ENCODE measurements at regions not wholly inside any gene's neighbourhood (a gene's known extent, or its start where the extent isn't known, plus 50 kb on each side); places are given as distances from the start of the nearest gene placed in this dataset.

DNA sequence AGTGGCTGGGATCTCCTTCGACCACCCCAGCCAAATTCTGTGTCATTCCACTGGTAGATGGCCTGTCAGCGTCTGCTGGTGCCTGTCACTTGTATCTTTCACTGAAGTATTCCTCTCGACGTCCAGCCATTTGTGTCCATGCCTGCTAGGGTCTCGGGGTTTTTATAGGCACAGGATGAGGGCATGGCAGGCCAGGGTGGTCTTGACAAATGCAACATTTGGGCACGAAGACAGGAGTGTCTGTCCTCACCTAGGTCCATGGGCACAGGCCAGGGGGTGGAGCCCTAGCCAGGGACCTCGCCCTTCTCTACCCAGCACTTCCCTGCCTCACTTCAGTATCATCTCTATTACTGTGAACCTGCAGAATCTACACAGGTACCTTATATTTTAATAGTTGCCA is 2223.9 kb upstream of the ACO1 start:
- CTCF ChIA-PET = no interaction called here
- no peak for DNase-seq
- H3K9me3 Mint-ChIP-seq = no peaks in the 10 kb centered on the region

GRCh38 chr9:30172206-30172605 is 2212.2 kb upstream of the ACO1 start:
- no peak for DNase-seq
- no peak overlapping the region for H3K27ac Mint-ChIP-seq
- ChIA-PET CTCF (no interaction called here), POLR2A (no interaction called here)
- peaks cover 2% of the 10 kb centered on the region for H3K9me3 Mint-ChIP-seq
- H3K4me3 Mint-ChIP-seq = no peak overlapping the region
- no peaks in the 10 kb centered on the region for H3K27me3 Mint-ChIP-seq
- no peaks in the 10 kb centered on the region for H3K4me1 Mint-ChIP-seq
- no peaks in the 10 kb centered on the region for H3K36me3 Mint-ChIP-seq (ENCODE audit: low read depth)

More for the DNA sequence above, 2223.9 kb upstream of the ACO1 start:
- Mint-ChIP-seq H3K36me3 (ENCODE audit: low read depth) (no peaks in the 10 kb centered on the region), H3K27ac (no peak overlapping the region), H3K27me3 (no peaks in the 10 kb centered on the region), H3K4me1 (no peaks in the 10 kb centered on the region), H3K4me3 (no peak overlapping the region)
- POLR2A ChIA-PET = no interaction called here

- Mint-ChIP-seq H3K4me3 (no peak overlapping the region), H3K27me3 (no peaks in the 10 kb centered on the region), H3K4me1 (no peaks in the 10 kb centered on the region), H3K9me3 (peaks cover 3% of the 10 kb centered on the region), H3K36me3 (ENCODE audit: low read depth) (no peaks in the 10 kb centered on the region), H3K27ac (no peak overlapping the region)
- POLR2A ChIA-PET = no interaction called here
- DNase-seq = no peak
- CTCF ChIA-PET = no interaction called here
These were observed 2205.8 kb upstream of the ACO1 start for GRCh38 chr9:30178610-30179009.

DNA sequence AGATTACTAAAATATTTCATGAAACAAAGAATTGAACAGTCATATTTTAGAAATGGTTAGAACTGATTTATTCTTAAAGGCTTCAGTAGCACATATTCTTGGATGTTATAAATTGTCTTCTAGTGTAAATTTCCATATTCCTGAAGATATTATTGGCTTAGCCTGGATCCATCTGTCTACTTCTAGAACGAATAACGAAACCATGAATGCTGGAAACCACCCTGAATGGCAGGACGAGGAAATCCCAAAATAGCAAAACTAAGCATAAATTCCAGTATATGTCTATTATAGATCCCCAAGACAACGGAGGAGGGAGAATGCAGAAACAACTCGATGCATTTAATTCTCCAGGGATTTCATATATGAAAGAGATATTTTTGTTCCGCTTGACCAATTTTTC is 2191.0 kb upstream of the ACO1 start:
- no peaks in the 10 kb centered on the region for H3K36me3 Mint-ChIP-seq (ENCODE audit: low read depth)

GRCh38 chr9:30196941-30197340 is 2187.5 kb upstream of the ACO1 start:
- H3K27ac Mint-ChIP-seq = no peak overlapping the region
- no peak for DNase-seq
- H3K4me3 Mint-ChIP-seq = no peak overlapping the region
- H3K9me3 Mint-ChIP-seq = peaks cover 9% of the 10 kb centered on the region
- POLR2A ChIA-PET = no interaction called here
- no peaks in the 10 kb centered on the region for H3K36me3 Mint-ChIP-seq (ENCODE audit: low read depth)
- no peaks in the 10 kb centered on the region for H3K27me3 Mint-ChIP-seq
- CTCF ChIA-PET = no interaction called here
- H3K4me1 Mint-ChIP-seq = no peaks in the 10 kb centered on the region

More for the DNA sequence above, 2191.0 kb upstream of the ACO1 start:
- Mint-ChIP-seq H3K4me1 (no peaks in the 10 kb centered on the region), H3K4me3 (no peak overlapping the region), H3K27ac (no peak overlapping the region), H3K9me3 (peaks cover 6% of the 10 kb centered on the region), H3K27me3 (no peaks in the 10 kb centered on the region)
- no peak for DNase-seq
- ChIA-PET CTCF (no interaction called here), POLR2A (no interaction called here)

DNA sequence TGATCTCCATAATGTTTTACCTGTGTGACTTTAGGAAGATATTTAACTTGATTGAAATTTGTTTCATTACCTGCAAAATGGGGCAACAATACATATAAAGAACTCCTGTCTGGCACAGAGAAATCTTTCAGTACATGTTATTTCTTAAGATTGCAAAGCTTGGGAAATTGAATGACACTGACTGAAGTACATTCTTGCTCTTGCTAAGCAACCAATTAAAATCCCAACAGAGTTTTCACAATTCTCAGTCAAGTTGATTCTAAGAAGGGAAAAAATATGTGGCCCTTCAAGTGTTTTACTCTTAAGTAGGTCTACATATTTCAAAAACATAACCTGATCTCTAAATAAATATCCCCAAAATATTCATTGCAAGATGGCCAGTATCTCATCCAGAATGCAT is 2187.0 kb upstream of the ACO1 start:
- peaks cover 9% of the 10 kb centered on the region for H3K9me3 Mint-ChIP-seq
- ChIA-PET CTCF (no interaction called here), POLR2A (no interaction called here)
- no peak overlapping the region for H3K27ac Mint-ChIP-seq
- no peak for DNase-seq
- H3K36me3 Mint-ChIP-seq (ENCODE audit: low read depth) = no peaks in the 10 kb centered on the region
- no peak overlapping the region for H3K4me3 Mint-ChIP-seq
- no peaks in the 10 kb centered on the region for H3K27me3 Mint-ChIP-seq
- no peaks in the 10 kb centered on the region for H3K4me1 Mint-ChIP-seq

GRCh38 chr9:30197954-30198353 is 2186.5 kb upstream of the ACO1 start:
- Mint-ChIP-seq H3K27me3 (no peaks in the 10 kb centered on the region), H3K4me3 (no peak overlapping the region), H3K9me3 (peaks cover 9% of the 10 kb centered on the region), H3K27ac (no peak overlapping the region), H3K36me3 (ENCODE audit: low read depth) (no peaks in the 10 kb centered on the region), H3K4me1 (no peaks in the 10 kb centered on the region)
- ChIA-PET CTCF (no interaction called here), POLR2A (no interaction called here)
- no peak for DNase-seq

- H3K36me3 Mint-ChIP-seq (ENCODE audit: low read depth) = no peaks in the 10 kb centered on the region
- no peak overlapping the region for H3K4me3 Mint-ChIP-seq
- DNase-seq = no peak
- H3K27ac Mint-ChIP-seq = no peak overlapping the region
- no peaks in the 10 kb centered on the region for H3K27me3 Mint-ChIP-seq
- ChIA-PET CTCF (no interaction called here), POLR2A (no interaction called here)
- H3K4me1 Mint-ChIP-seq = no peaks in the 10 kb centered on the region
- H3K9me3 Mint-ChIP-seq = peaks cover 9% of the 10 kb centered on the region
These were observed 2185.8 kb upstream of the ACO1 start for GRCh38 chr9:30198463-30199309.

DNA sequence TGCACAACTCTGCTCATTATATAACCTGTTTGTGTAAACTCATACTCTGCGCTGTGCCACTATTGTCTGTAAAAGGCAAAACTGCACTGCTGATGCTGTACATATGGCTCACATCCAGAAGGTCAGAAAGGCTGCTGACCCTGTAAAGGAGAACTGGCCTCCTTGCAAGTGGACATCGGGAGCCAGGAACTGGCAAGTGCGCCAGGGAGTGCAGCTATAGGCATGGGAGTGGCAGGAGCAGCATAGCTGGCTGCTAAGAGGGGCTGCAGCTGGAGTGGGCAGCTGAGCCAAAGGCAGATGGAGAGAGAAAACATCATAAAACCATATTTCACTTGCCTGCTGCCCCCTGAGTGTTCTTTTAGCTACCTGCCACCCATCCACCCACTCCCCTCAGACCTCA is 2183.4 kb upstream of the ACO1 start:
- Mint-ChIP-seq H3K27me3 (no peaks in the 10 kb centered on the region), H3K4me3 (no peak overlapping the region), H3K4me1 (no peaks in the 10 kb centered on the region), H3K27ac (no peak overlapping the region), H3K9me3 (peaks cover 9% of the 10 kb centered on the region), H3K36me3 (ENCODE audit: low read depth) (no peaks in the 10 kb centered on the region)
- DNase-seq = no peak
- CTCF ChIA-PET = no interaction called here
- POLR2A ChIA-PET = no interaction called here

DNA sequence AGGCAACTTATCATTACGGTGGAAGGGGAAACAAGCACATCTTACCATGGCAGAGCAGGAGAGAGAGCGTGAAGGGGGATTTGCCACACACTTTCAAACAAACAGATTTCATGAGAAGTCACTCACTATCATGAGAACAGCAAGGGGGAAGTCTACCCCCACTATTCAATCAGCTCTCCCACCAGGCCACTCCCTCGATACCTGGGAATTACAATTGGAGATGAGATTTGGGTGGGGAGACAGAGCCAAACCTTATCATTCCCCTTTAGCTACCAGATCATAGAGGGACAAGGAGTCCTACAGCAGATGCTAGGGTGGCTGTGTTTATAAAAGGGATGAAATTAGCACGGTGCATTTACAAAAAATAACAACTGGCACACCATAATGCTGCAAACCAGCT is 2149.4 kb upstream of the ACO1 start:
- H3K4me1 Mint-ChIP-seq = no peaks in the 10 kb centered on the region
- no peak for DNase-seq
- CTCF ChIA-PET = no interaction called here
- H3K9me3 Mint-ChIP-seq = no peaks in the 10 kb centered on the region
- H3K27me3 Mint-ChIP-seq = no peaks in the 10 kb centered on the region
- POLR2A ChIA-PET = no interaction called here
- no peak overlapping the region for H3K27ac Mint-ChIP-seq
- H3K36me3 Mint-ChIP-seq (ENCODE audit: low read depth) = no peaks in the 10 kb centered on the region
- H3K4me3 Mint-ChIP-seq = no peak overlapping the region

- CTCF ChIA-PET = no interaction called here
- POLR2A ChIA-PET = no interaction called here
- H3K9me3 Mint-ChIP-seq = no peaks in the 10 kb centered on the region
- no peaks in the 10 kb centered on the region for H3K36me3 Mint-ChIP-seq (ENCODE audit: low read depth)
- no peak overlapping the region for H3K4me3 Mint-ChIP-seq
- no peaks in the 10 kb centered on the region for H3K4me1 Mint-ChIP-seq
- DNase-seq = no peak
- no peaks in the 10 kb centered on the region for H3K27me3 Mint-ChIP-seq
- H3K27ac Mint-ChIP-seq = no peak overlapping the region
These were observed 2148.9 kb upstream of the ACO1 start for GRCh38 chr9:30235564-30235963.

DNA sequence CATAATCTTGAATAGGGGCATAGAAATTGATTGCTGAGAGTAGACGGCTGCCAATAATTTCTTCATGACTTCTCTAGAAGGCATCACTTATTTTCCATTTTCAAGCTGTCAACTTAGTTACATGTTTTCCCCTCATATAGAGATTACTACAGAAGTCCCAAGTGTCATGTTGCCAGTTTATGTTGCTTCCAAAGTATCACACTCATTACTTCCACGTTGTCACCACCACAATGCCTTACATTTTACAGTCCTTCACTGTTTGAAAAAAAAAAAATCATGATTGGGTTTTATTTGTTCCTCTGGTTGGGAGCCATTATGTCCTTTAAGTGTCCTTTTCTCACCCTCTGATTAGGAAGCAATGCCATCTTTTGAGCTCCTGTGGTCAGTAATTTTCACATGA is 2144.6 kb upstream of the ACO1 start:
- Mint-ChIP-seq H3K36me3 (ENCODE audit: low read depth) (no peaks in the 10 kb centered on the region), H3K27me3 (no peaks in the 10 kb centered on the region), H3K4me1 (no peaks in the 10 kb centered on the region), H3K4me3 (no peak overlapping the region), H3K9me3 (no peaks in the 10 kb centered on the region), H3K27ac (no peak overlapping the region)
- ChIA-PET POLR2A (no interaction called here), CTCF (no interaction called here)
- DNase-seq = no peak

DNA sequence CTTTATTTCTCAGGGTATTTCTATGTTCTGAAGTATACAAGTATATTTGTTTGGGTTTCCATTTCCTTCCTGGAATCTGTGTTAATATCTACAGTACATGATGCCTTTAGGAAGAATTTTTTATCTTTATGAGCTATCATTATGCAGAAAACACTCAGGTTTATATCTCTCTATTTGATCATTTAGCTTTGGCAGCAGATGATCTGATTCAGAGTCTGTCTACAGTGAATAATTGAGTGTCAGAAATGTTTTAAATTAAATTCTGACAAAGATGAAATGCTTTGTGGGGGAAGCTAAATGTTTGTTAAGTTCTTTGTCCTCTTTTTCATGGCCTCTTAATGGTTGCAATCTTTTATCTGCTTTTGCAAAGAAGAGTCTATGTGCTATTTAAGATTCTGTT is 2141.0 kb upstream of the ACO1 start:
- CTCF ChIA-PET = no interaction called here
- Mint-ChIP-seq H3K27ac (no peak overlapping the region), H3K9me3 (no peaks in the 10 kb centered on the region), H3K27me3 (no peaks in the 10 kb centered on the region), H3K36me3 (ENCODE audit: low read depth) (no peaks in the 10 kb centered on the region), H3K4me1 (no peaks in the 10 kb centered on the region), H3K4me3 (no peak overlapping the region)
- POLR2A ChIA-PET = no interaction called here
- no peak for DNase-seq

DNA sequence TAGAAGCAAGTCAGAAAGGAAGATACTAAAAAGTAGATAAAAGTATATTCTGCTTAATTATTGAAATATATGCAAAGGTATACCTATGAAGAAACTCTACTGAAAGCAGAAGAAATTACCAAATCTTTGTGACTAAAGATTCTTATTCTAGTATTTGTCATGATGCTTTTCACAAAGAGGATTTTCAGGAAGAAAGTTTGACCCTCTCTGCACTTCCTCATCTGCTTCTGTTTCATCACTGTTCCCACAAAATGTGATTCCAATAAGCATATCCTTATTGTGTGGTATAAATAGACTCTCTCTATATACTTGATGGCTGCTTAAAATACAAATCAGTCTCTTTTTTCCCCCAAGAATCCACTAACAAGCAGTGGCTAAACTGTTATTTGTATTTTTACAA is 2139.6 kb upstream of the ACO1 start:
- DNase-seq = no peak
- Mint-ChIP-seq H3K4me3 (no peak overlapping the region), H3K4me1 (no peaks in the 10 kb centered on the region), H3K36me3 (ENCODE audit: low read depth) (no peaks in the 10 kb centered on the region), H3K27me3 (no peaks in the 10 kb centered on the region), H3K9me3 (no peaks in the 10 kb centered on the region), H3K27ac (no peak overlapping the region)
- ChIA-PET CTCF (no interaction called here), POLR2A (no interaction called here)

All from activated CD4-positive, alpha-beta memory T cell treated with anti-CD3 and anti-CD28 coated beads, Interleukin-2, amount 10 ng/mL, durations not matched to agents 7 days and 5 days (primary cell).